ENCODE measurements at regions not wholly inside any gene's neighbourhood (a gene's known extent, or its start where the extent isn't known, plus 50 kb on each side); places are given as distances from the start of the nearest gene placed in this dataset.

GRCh38 chr10:44039599-44039998, 345.3 kb downstream of the CXCL12 start:
- TF ChIP-seq CTCF (conservative IDR thresholded peaks at IDR 0.05) (no peak), ZFX (IDR thresholded peaks at IDR 0.05) (no peak)
